Ureter (tissue), 1 donor: ENCODE measurements at regions not wholly inside any gene's neighbourhood (a gene's known extent, or its start where the extent isn't known, plus 50 kb on each side); places are given as distances from the start of the nearest gene placed in this dataset.

Experiments
- DNase-seq: peaks from one replicate; pipeline ENCODE4 v3.0.0-alpha.2; 2020; ENCODE audit warnings: low spot score
- donor health status: DM: yes; HTN: yes; CAD: no.

- no peak for DNase-seq
Measured at GRCh38 chr1:78420688-78421087, 70.1 kb upstream of the PTGFR start.

GRCh38 chr1:78424720-78425119 is 66.1 kb upstream of the PTGFR start:
- no peak for DNase-seq

GRCh38 chr1:78426408-78426807 is 64.4 kb upstream of the PTGFR start:
- DNase-seq, result no peak

- no peak for DNase-seq
Measured at GRCh38 chr1:78427506-78427905, 63.3 kb upstream of the PTGFR start.

GRCh38 chr1:78432016-78432415 is 58.8 kb upstream of the PTGFR start:
- no peak for DNase-seq

- no peak for DNase-seq
Measured at GRCh38 chr1:78434351-78434750, 56.4 kb upstream of the PTGFR start.

- no peak for DNase-seq
Measured at GRCh38 chr1:78436961-78437360, 53.8 kb upstream of the PTGFR start.

GRCh38 chr1:78437396-78437795 is 53.4 kb upstream of the PTGFR start:
- DNase-seq, result no peak

GRCh38 chr1:78437941-78438340 is 52.8 kb upstream of the PTGFR start:
- no peak for DNase-seq

- no peak for DNase-seq
Measured at GRCh38 chr1:78440381-78440793, 50.4 kb upstream of the PTGFR start.
